HepG2 (cell line): ENCODE measurements at regions not wholly inside any gene's neighbourhood (a gene's known extent, or its start where the extent isn't known, plus 50 kb on each side); places are given as distances from the start of the nearest gene placed in this dataset.
A peak's percentile ranks its signal among the peaks of the same experiment; 100 is the strongest.

Experiments used
- ATAC-seq: fragments of 200-7000 bp; cut with Tn5 transposase; 3 replicates; pipeline ENCODE4 v1.9.1; 2020; ENCODE audit warnings: mild to moderate bottlenecking, moderate library complexity
- BruUV-seq: library from RNA; stranded (reverse); fragments of 400-500 nt; replicated peaks from 2 replicates; lab custom pipeline; 2021; lab: Mats Ljungman, UMichigan
- CTCF ChIA-PET: fragments of 300-600 bp; formaldehyde crosslinking; extraction: SDS; loops from one replicate; lab custom pipeline; 2021; ENCODE audit warnings: low total read pairs, inconsistent platforms, low intra/inter-chr PET ratio; lab: Yijun Ruan, JAX
- POLR2A ChIA-PET: fragments of 350-600 bp; sonication (Branson Sonifier 250); formaldehyde crosslinking; loops from one replicate; lab custom pipeline; 2020; ENCODE audit warnings: antibody characterized with exemption, inconsistent platforms; lab: Yijun Ruan, JAX
- DNase-seq: peaks from one replicate; pipeline ENCODE4 v3.0.0-alpha.2; 2015; ENCODE audit warnings: low spot score
- FAIRE-seq: peaks from 3 replicates; lab custom pipeline; 2011; peaks lifted over from hg19 to GRCh38; lab: Jason Lieb, UNC
- H2AFZ ChIP-seq: one replicate; pipeline ENCODE4 v1.6.1; 2011; ENCODE audit warnings: low read length, inconsistent platforms
- H3K27ac ChIP-seq: fragments of 300-600 bp; 3 replicates; pipeline ENCODE4 v1.8.0; 2011; ENCODE audit warnings: mixed run types, mild to moderate bottlenecking, mixed read lengths, low read length, inconsistent platforms; ENCODE audit not compliant: insufficient read depth; ENCODE audit errors: extremely low read length
- H3K27me3 ChIP-seq, 2 experiments: fragments of 200-600 bp in 1 of 2; 2 replicates in 1 of 2; 3 replicates in 1 of 2; pipeline versions ENCODE4 v1.6.0 to v1.8.0; 2011; ENCODE audit warnings: low read length in 2 of 2, mild to moderate bottlenecking in 2 of 2, moderate library complexity in 2 of 2, inconsistent platforms in 1 of 2; ENCODE audit not compliant: insufficient read depth in 2 of 2, control insufficient read depth in 1 of 2
- H3K36me3 ChIP-seq, 2 experiments: fragments of 200-600 bp in 1 of 2; replicated peaks in 1 of 2; 2 replicates in 1 of 2; 3 replicates in 1 of 2; pipeline versions ENCODE4 v1.5.1 to v1.8.0; 2011; ENCODE audit warnings: low read length in 2 of 2, inconsistent platforms in 1 of 2; ENCODE audit not compliant: insufficient read depth in 2 of 2, control insufficient read depth in 1 of 2
- H3K4me1 ChIP-seq: 2 replicates; pipeline ENCODE4 v1.5.1; 2012; ENCODE audit warnings: low read length, inconsistent platforms; ENCODE audit not compliant: insufficient read depth
- H3K4me2 ChIP-seq: 2 replicates; pipeline ENCODE4 v1.6.0; 2011; ENCODE audit warnings: low read depth, low read length, inconsistent platforms
- H3K4me3 ChIP-seq, 3 experiments: fragments of 200-600 bp in 1 of 3; sonication (generic), shearing (Covaris generic) in 1 of 3; replicated peaks in 1 of 3; 2 replicates each; pipeline ENCODE4 v1.5.1; 2011 to 2016; ENCODE audit warnings: low read length in 3 of 3, inconsistent platforms in 2 of 3, low read depth in 2 of 3, mild to moderate bottlenecking in 2 of 3, control low read depth in 1 of 3, mixed read lengths in 1 of 3; ENCODE audit not compliant: insufficient read depth in 1 of 3
- H3K79me2 ChIP-seq: one replicate; pipeline ENCODE4 v1.6.1; 2011; ENCODE audit warnings: low read length, inconsistent platforms; ENCODE audit not compliant: insufficient read depth
- H3K9ac ChIP-seq: 2 replicates; pipeline ENCODE4 v1.6.0; 2011; ENCODE audit warnings: mild to moderate bottlenecking, low read depth, low read length, inconsistent platforms; ENCODE audit not compliant: insufficient read depth
- H3K9me3 ChIP-seq: 2 replicates; pipeline ENCODE4 v1.5.1; 2012; ENCODE audit warnings: mild to moderate bottlenecking, low read length
- H4K20me1 ChIP-seq: 2 replicates; pipeline ENCODE4 v1.6.0; 2011; ENCODE audit warnings: inconsistent platforms, mild to moderate bottlenecking, low read length, moderate library complexity; ENCODE audit not compliant: insufficient read depth
- CHD4 ChIP-seq: fragments of 200-600 bp; sonication (generic); IDR thresholded peaks from 2 replicates; pipeline ENCODE4 v1.7.0; 2017; ENCODE audit warnings: mild to moderate bottlenecking, low read length, borderline replicate concordance
- GFI1 ChIP-seq: sonication (generic); formaldehyde crosslinking; IDR thresholded peaks from 2 replicates; pipeline ENCODE4 v1.5.0; 2020; ENCODE audit warnings: missing genetic modification reagents, mild to moderate bottlenecking, borderline replicate concordance
- HNF4A ChIP-seq: sonication (generic); formaldehyde crosslinking; IDR thresholded peaks from 2 replicates; pipeline ENCODE4 v1.4.0; 2020; ENCODE audit warnings: missing genetic modification reagents
- HNRNPUL1 ChIP-seq: fragments of 200-400 bp; formaldehyde crosslinking; IDR thresholded peaks from 2 replicates; pipeline ENCODE4 v1.6.1; 2017; ENCODE audit warnings: low read depth, mild to moderate bottlenecking, low read length, moderate library complexity
- ISX ChIP-seq: sonication (generic); formaldehyde crosslinking; conservative IDR thresholded peaks from 2 replicates; pipeline ENCODE4 v1.5.0; 2020; ENCODE audit warnings: missing genetic modification reagents
- MXD3 ChIP-seq: IDR thresholded peaks from 2 replicates; pipeline ENCODE4 v1.6.1; 2016; ENCODE audit warnings: mild to moderate bottlenecking, missing biosample characterization, missing genetic modification reagents
- NFE2L1 ChIP-seq: sonication (generic); formaldehyde crosslinking; IDR thresholded peaks from 2 replicates; pipeline ENCODE4 v1.4.0; 2020; ENCODE audit warnings: missing genetic modification reagents, mild to moderate bottlenecking, borderline replicate concordance
- NFE2L2 ChIP-seq: fragments of 150-350 bp; IDR thresholded peaks from 2 replicates; pipeline ENCODE4 v1.6.1; 2014; ENCODE audit warnings: low read length
- NFYB ChIP-seq: sonication (generic); formaldehyde crosslinking; IDR thresholded peaks from 2 replicates; pipeline ENCODE4 v1.4.0; 2020; ENCODE audit warnings: missing genetic modification reagents
- PCBP2 ChIP-seq: fragments of 200-400 bp; formaldehyde crosslinking; optimal IDR thresholded peaks from 2 replicates; pipeline ENCODE3; 2018; ENCODE audit warnings: low read length, low read depth; ENCODE audit not compliant: poor library complexity, severe bottlenecking
- SP5 ChIP-seq: IDR thresholded peaks from 2 replicates; pipeline ENCODE4 v1.6.1; 2016; ENCODE audit warnings: low read depth, borderline replicate concordance
- TCF7 ChIP-seq: sonication (generic); IDR thresholded peaks from 2 replicates; pipeline ENCODE4 v1.6.1; 2016; ENCODE audit warnings: antibody characterized with exemption, low read depth
- ZNF234 ChIP-seq: sonication (generic); formaldehyde crosslinking; conservative IDR thresholded peaks from 2 replicates; pipeline ENCODE4 v1.5.1; 2020; ENCODE audit warnings: mild to moderate bottlenecking, missing genetic modification reagents
- ZSCAN31 ChIP-seq: sonication (generic); formaldehyde crosslinking; IDR thresholded peaks from 2 replicates; pipeline ENCODE4 v1.5.0; 2020; ENCODE audit warnings: low read depth, mild to moderate bottlenecking, missing genetic modification reagents
- WGBS: methylation state at CpG from one replicate; pipeline ENCODE4 v1.1.6; 2017; ENCODE audit warnings: low lambda C conversion rate; 5-methylcytosine and 5-hydroxymethylcytosine counted together
- in situ Hi-C: cut with HindIII; loops from 2 replicates; pipeline ENCODE4 v1.10.0; 2017; ENCODE audit warnings: low pct_unique_long_range_greater_than_20kb; ENCODE audit not compliant: extremely low pct_ligation_motif_present
- intact Hi-C: fragments of 100-400 bp; cut with micrococcal nuclease; formaldehyde crosslinking; loops from one replicate; pipeline ENCODE4 v1.10.0; 2022; ENCODE audit not compliant: unreplicated experiment
- TF ChIP-seq, protein P1 (sequence below): sonication (generic); formaldehyde crosslinking; IDR thresholded peaks from 2 replicates; pipeline ENCODE4 v1.5.0; 2020; ENCODE audit warnings: missing genetic modification reagents

DNA sequence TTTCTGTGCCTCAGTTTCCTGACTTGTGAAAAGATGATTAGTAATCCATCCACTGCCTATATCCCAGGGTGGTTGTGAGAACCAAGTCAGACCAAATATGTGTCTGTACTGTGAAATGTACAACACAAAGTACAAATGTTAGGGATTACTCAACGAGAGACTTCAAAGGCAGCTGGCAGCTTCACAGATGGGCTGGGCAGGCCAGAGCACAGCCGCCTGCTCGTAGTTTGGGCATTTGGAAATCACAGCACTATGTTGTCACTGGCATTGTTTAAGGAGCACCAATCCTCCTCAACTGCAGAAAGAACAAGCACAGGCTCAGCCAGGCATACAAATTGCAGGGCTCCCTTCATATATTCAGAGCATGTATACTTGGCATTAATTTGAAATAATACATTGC, 64.5 kb upstream of the C10orf90 start (continued):
- TF ChIP-seq GFI1 (CRISPR knock-in tag) (peak; percentile 24; the same call in 1 of the 2 replicates), HNF4A (CRISPR knock-in tag) (peak; percentile 50; the same call in 1 of the 2 replicates), SP5 (CRISPR knock-in tag) (no peak), CHD4 (no peak), NFE2L2 (no peak), ZSCAN31 (CRISPR knock-in tag) (no peak), TCF7 (peak; percentile 42; the same call in 1 of the 2 replicates)
- TF ChIP-seq, protein P1, sequence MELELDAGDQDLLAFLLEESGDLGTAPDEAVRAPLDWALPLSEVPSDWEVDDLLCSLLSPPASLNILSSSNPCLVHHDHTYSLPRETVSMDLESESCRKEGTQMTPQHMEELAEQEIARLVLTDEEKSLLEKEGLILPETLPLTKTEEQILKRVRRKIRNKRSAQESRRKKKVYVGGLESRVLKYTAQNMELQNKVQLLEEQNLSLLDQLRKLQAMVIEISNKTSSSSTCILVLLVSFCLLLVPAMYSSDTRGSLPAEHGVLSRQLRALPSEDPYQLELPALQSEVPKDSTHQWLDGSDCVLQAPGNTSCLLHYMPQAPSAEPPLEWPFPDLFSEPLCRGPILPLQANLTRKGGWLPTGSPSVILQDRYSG (CRISPR knock-in tag): no peak

DNA sequence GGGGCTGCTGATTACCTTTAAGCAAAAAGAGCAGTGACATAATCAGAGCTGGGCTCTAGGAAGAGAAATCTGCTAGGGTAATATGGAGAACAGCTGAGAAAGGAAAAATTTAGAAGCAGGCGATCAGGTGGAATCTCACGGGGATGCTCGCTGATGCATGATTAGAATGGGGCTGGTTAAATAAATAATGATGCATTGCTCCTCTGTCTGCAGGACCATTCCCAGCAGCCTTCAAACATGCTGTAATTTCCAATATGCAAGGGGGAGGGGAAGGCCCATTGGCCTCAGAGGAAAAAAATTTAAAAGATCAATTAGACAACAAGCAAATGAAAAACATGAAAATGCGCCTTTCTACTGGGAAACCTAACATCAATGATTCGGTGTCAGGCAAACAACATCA, 65.6 kb upstream of the C10orf90 start:
- Histone ChIP-seq H3K9me3 (no peaks in the 10 kb centered on the region), H4K20me1 (no peaks in the 10 kb centered on the region), H3K27me3 (no peaks in the 10 kb centered on the region), H3K4me2 (no peak overlapping the region), H3K36me3 (no peaks in the 10 kb centered on the region), H3K9ac (no peak overlapping the region), H3K27ac (no peak overlapping the region), H3K4me3 (no peak overlapping the region), H2AFZ (no peak overlapping the region), H3K4me1 (0 out of 2 replicates have a peak, but pooled peaks cover 8% of the 10 kb centered on the region), H3K79me2 (no peaks in the 10 kb centered on the region)
- BruUV-seq: no TSS peak
- TF ChIP-seq MXD3 (CRISPR knock-in tag) (no peak), HNRNPUL1 (no peak), ISX (CRISPR knock-in tag) (no peak), NFYB (CRISPR knock-in tag) (no peak), PCBP2 (no peak), ZNF234 (CRISPR knock-in tag) (no peak), NFE2L1 (no peak)
- intact Hi-C loops (no loop called here), in situ Hi-C loops (no loop called here)
- DNase-seq: no peak
- FAIRE-seq: no peak
- WGBS: 38% methylated on average over 5 of the region's 5 CpGs
- no peak for ATAC-seq
- POLR2A ChIA-PET: no interaction called here
- CTCF ChIA-PET: no interaction called here
